ENCODE measurements at regions not wholly inside any gene's neighbourhood (a gene's known extent, or its start where the extent isn't known, plus 50 kb on each side); places are given as distances from the start of the nearest gene placed in this dataset.

DNA sequence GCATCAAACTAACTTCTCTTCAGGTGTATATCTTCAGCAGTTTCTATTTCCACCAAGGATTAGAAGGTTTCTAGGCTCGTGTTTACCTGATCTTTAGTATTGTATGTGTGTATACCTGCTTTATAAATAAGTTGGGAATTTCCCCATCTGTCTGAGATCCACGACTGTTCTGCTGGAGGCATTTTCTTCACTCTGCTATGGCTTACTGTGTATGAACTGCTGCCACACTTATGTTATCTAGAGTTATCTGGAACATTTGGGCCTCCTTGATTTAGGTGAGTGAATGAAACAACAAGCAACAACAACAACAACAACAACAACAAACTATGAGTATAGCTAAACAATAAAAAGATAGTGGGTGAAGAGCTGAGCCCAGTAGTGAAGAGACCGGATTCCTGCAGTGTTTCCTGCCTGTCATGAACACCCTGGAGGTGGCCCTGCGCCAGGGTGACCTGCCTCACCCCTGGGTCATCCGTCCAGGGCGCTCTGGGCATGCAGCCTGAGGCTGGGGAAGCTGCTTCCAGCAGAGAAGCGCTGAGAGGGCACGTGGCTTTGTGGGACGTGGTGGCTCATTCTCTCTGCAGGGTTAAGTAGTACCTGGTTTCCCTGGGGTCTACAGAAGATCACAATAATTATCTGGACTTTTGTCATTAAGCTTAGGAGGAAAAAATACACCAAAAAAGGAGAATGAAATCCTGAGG, 56.1 kb upstream of the GATA6 start:
- no peak for DNase-seq (ENCODE audit: low spot score)

DNA sequence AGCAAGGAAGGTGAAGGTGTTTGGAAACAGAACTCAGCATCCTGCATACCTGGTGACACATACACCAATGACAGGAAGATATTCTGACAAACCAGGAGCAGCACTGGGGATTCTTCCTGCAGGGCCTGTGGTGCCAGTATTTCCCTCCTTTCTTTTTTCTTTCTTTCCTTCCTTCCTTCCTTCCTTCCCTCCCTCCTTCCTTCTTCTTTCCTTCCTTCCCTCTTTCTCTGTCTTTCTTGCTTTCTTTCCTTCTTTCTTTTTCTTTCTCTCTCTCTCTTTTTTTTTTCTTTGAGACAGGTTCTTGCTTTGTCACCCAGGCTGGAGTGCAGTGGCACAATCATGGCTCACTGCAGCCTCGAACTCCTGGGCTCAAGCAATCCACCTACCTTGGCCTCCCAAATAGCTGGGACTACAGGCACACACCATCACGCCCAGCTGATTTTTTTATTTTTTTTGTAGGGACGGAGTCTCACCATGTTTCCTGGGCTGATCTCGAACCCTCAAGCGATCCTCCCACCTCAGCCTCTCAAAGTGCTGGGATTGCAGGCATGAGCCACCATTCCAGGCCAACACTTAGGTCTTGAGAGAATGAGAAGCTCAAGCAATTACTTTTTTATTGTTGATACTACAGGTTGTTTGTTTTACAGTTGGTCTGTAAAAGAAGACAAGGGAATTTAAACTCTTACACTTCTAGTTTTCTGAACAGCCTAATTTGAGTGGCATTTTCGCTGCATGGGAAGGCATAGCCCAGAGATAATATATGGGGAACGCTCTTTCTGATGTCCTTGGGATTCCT, 54.7 kb upstream of the GATA6 start:
- no peak for DNase-seq (ENCODE audit: low spot score)

DNA sequence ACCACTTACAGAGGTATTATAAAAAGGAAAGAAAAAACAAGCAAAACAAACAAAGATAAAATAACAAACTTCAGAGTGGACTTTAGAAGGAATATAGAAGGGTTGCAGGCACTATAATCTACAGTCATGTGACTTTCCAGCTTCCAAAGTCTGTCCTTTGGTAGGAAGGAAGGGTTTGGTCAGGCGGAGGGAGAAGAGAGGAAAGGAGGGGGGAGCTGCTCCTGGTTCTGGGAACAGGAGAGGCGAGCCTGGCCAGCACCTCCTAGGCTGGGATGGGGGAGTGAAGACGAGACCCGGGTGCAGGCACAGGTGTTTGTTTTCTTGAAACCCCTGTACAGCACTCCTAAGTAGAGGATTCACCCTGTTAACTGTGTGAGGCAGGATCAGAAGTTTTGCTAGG, 53.8 kb upstream of the GATA6 start:
- DNase-seq (ENCODE audit: low spot score), result no peak

Measured in kidney tubule cell (primary cell).